Heart left ventricle (tissue), 16 donors: ENCODE measurements at regions not wholly inside any gene's neighbourhood (a gene's known extent, or its start where the extent isn't known, plus 50 kb on each side); places are given as distances from the start of the nearest gene placed in this dataset.
"Not testable (repeated sequence)": the region's sequence is repeated elsewhere in the genome, so short reads cannot be mapped to it uniquely, and the experiment has no call there.

Experiments
- ATAC-seq, 4 donors: fragments of 200-7000 bp; cut with Tn5 transposase; one replicate each; pipeline ENCODE4 v1.9.1; 2020 to 2022; ENCODE audit warnings: moderate library complexity in 4 of 4, mild to moderate bottlenecking in 3 of 4, moderate number of reproducible peaks in 1 of 4
- DNase-seq, 5 donors: peaks; one replicate each; pipeline ENCODE4 v3.0.0-alpha.2; 2020
- H3K27ac ChIP-seq, 12 donors: fragments of 200-600 bp; sonication (generic) in 4 of 12; one replicate each; pipeline versions ENCODE4 v1.5.0 to v1.8.0; 2016 to 2022; ENCODE audit warnings: mild to moderate bottlenecking in 2 of 12
- H3K27me3 ChIP-seq, 9 donors: fragments of 200-600 bp; sonication (generic) in 2 of 9; one replicate each; pipeline versions ENCODE4 v1.5.1 to v1.8.0; 2016 to 2022; ENCODE audit warnings: mild to moderate bottlenecking in 3 of 9
- H3K36me3 ChIP-seq, 9 donors: fragments of 200-600 bp; sonication (generic) in 2 of 9; one replicate each; pipeline versions ENCODE4 v1.5.0 to v1.8.0; 2018 to 2022; ENCODE audit warnings: mild to moderate bottlenecking in 2 of 9
- H3K4me1 ChIP-seq, 12 donors: fragments of 200-600 bp; sonication (generic) in 4 of 12; one replicate each; pipeline versions ENCODE4 v1.5.0 to v1.8.0; 2016 to 2022; ENCODE audit warnings: mild to moderate bottlenecking in 3 of 12
- H3K4me3 ChIP-seq, 12 donors: fragments of 200-600 bp; sonication (generic) in 4 of 12; one replicate each; pipeline versions ENCODE4 v1.5.0 to v1.8.0; 2017 to 2022; ENCODE audit warnings: mild to moderate bottlenecking in 9 of 12, moderate library complexity in 4 of 12
- H3K9me3 ChIP-seq, 12 donors: fragments of 200-600 bp; sonication (generic) in 4 of 12; one replicate each; pipeline versions ENCODE4 v1.5.0 to v1.8.0; 2016 to 2022; ENCODE audit warnings: mild to moderate bottlenecking in 1 of 12
- CTCF ChIP-seq, 12 donors: fragments of 200-600 bp; sonication (generic) in 4 of 12; IDR thresholded peaks; one replicate each; pipeline versions ENCODE4 v1.5.0 to v1.8.0; 2018 to 2022; ENCODE audit warnings: antibody characterized with exemption in 12 of 12, mild to moderate bottlenecking in 5 of 12
- POLR2A ChIP-seq, 2 donors: fragments of 450-650 bp; IDR thresholded peaks; one replicate each; pipeline ENCODE4 v1.6.1; 2017; ENCODE audit warnings: antibody characterized with exemption in 2 of 2, mild to moderate bottlenecking in 2 of 2, moderate library complexity in 2 of 2
- WGBS, 4 donors: extraction: QIAGEN DNeasy Blood & Tissue Kit in 2 of 4; methylation state at CpG; one replicate each; pipeline versions ENCODE4 v1.1.5 to v1.1.7; 2013 to 2018; 5-methylcytosine and 5-hydroxymethylcytosine counted together
- intact Hi-C, 10 donors: fragments of 100-400 bp; cut with DNase I; formaldehyde crosslinking; loops; one replicate each; pipeline versions ENCODE4 v1.11.1 to v1.14.2; 2022
- donor health status: ischemic (EF 13 %, LVEDD 7.1; RV severe dilation, severe dysfunction).
- donor health status: healthy with polysubstance abuse.
- donor health status: DM: no; HTN: yes; CAD: no.
- donor health status: DM: no; HTN: no; CAD: no.
- donor health status: ischemic (EF 25% LVEDD 6.9; RV normal size, moderate dysfunction).
- donor health status: ischemic (EF 25% LVEDD 5.7; RV mildly dilated, moderate dysfunction).
- donor health status: healthy.
- donor health status: DM: yes; HTN: yes; CAD: no.
- donor health status: ischemic (EF 35%, LVEDD 5.7; RV mildly dilated, moderate dysfunction).
- donor health status: nonischemic (EF 11% LVEDD 7.7; RV severe dilation, severe dysfunction).
- donor health status: DM: yes; HTN: yes; CAD: no.
- donor health status: PGD.
- donor health status: ischemic (EF 29% LVEDD 5.4; RV normal size, mild dysfunction).
- donor health status: nonischemic (EF 23%, LVEDD 6.1; RV moderate dilation, normal function).

- intact Hi-C loops, result no loop called here
- no peak overlapping the region for H3K4me3 ChIP-seq
- WGBS, 4 donors, result 56 to 73% (median 68%) methylated on average over 16 of the region's 16 CpGs
- TF ChIP-seq POLR2A (IDR thresholded peaks at IDR 0.05), result no peak
- TF ChIP-seq CTCF (IDR thresholded peaks at IDR 0.05), result no peak
- no peak for ATAC-seq
- peaks cover 0 to 11% (median 0%) of the 10 kb centered on the region in 9 donors for H3K27me3 ChIP-seq
- H3K9me3 ChIP-seq, result peaks cover 0 to 46% (median 3%) of the 10 kb centered on the region in 12 donors
- H3K4me1 ChIP-seq, result no peaks in the 10 kb centered on the region
- H3K27ac ChIP-seq, result no peak overlapping the region
- no peaks in the 10 kb centered on the region for H3K36me3 ChIP-seq
- no peak for DNase-seq
Measured at GRCh38 chr19:56980906-56981305, 138.9 kb upstream of the USP29 start.

- H3K4me1 ChIP-seq, H3K27ac ChIP-seq, H3K27me3 ChIP-seq, ATAC-seq, H3K36me3 ChIP-seq, DNase-seq, intact Hi-C loops, H3K4me3 ChIP-seq: not testable (repeated sequence)
- peaks cover 0 to 48% (median 3%) of the 10 kb centered on the region in 12 donors for H3K9me3 ChIP-seq
- 80 to 85% (median 84%) methylated on average over 10 of the region's 10 CpGs for WGBS, 4 donors
Measured at GRCh38 chr19:56981440-56981839, 138.3 kb upstream of the USP29 start.

GRCh38 chr19:56983171-56983570, 136.6 kb upstream of the USP29 start:
- no peak for ATAC-seq
- intact Hi-C loops, result no loop called here
- peaks cover 0 to 43% (median 3%) of the 10 kb centered on the region in 12 donors for H3K9me3 ChIP-seq

GRCh38 chr19:56983804-56984203, 136.0 kb upstream of the USP29 start:
- ATAC-seq (no peak), DNase-seq (no peak)
- no peaks in the 10 kb centered on the region for H3K4me1 ChIP-seq
- no peak overlapping the region for H3K27ac ChIP-seq
- no peaks in the 10 kb centered on the region for H3K36me3 ChIP-seq
- H3K27me3 ChIP-seq, result peaks cover 0 to 3% (median 0%) of the 10 kb centered on the region in 9 donors
- H3K9me3 ChIP-seq, result peaks cover 0 to 45% (median 3%) of the 10 kb centered on the region in 12 donors
- 88 to 92% (median 89%) methylated on average over 3 of the region's 3 CpGs for WGBS, 4 donors
- intact Hi-C loops, result no loop called here
- no peak overlapping the region for H3K4me3 ChIP-seq
- no peak for TF ChIP-seq POLR2A (IDR thresholded peaks at IDR 0.05)
- TF ChIP-seq CTCF (IDR thresholded peaks at IDR 0.05), result no peak

More at GRCh38 chr19:56983171-56983570, 136.6 kb upstream of the USP29 start:
- Histone ChIP-seq H3K36me3 (no peaks in the 10 kb centered on the region), H3K4me1 (no peaks in the 10 kb centered on the region), H3K4me3 (no peak overlapping the region), H3K27ac (no peak overlapping the region), H3K27me3 (peaks cover 0 to 5% (median 0%) of the 10 kb centered on the region in 9 donors)
- no peak for TF ChIP-seq CTCF (IDR thresholded peaks at IDR 0.05)
- no peak for TF ChIP-seq POLR2A (IDR thresholded peaks at IDR 0.05)
- 44 to 48% (median 46%) methylated on average over 7 of the region's 7 CpGs for WGBS, 4 donors
- DNase-seq, result no peak

GRCh38 chr19:56986386-56986785, 133.4 kb upstream of the USP29 start:
- no peaks in the 10 kb centered on the region for H3K4me1 ChIP-seq
- no peak overlapping the region for H3K4me3 ChIP-seq
- H3K27me3 ChIP-seq, result no peaks in the 10 kb centered on the region
- DNase-seq (no peak), ATAC-seq (no peak)
- intact Hi-C loops, result no loop called here
- peaks cover 0 to 55% (median 3%) of the 10 kb centered on the region in 12 donors for H3K9me3 ChIP-seq
- H3K36me3 ChIP-seq, result no peaks in the 10 kb centered on the region
- no peak overlapping the region for H3K27ac ChIP-seq
- no peak for TF ChIP-seq CTCF (IDR thresholded peaks at IDR 0.05)
- TF ChIP-seq POLR2A (IDR thresholded peaks at IDR 0.05), result no peak
- WGBS, 4 donors, result 62 to 81% (median 72%) methylated on average over 8 to 9 of the region's 9 CpGs
